GM23338 (cell line): ENCODE measurements at regions not wholly inside any gene's neighbourhood (a gene's known extent, or its start where the extent isn't known, plus 50 kb on each side); places are given as distances from the start of the nearest gene placed in this dataset.

Experiments used
- CREB1 ChIP-seq: fragments of 250-450 bp; sonication (Bioruptor Pico); IDR thresholded peaks from 2 replicates; pipeline ENCODE4 v1.5.0; 2020; ENCODE audit warnings: low read depth, mild to moderate bottlenecking, moderate library complexity
- EZH2 ChIP-seq: fragments of 200-600 bp; sonication (generic); IDR thresholded peaks from one replicate; pipeline ENCODE4 v1.8.0; 2017; ENCODE audit warnings: antibody characterized with exemption, mild to moderate bottlenecking, low read depth; ENCODE audit not compliant: unreplicated experiment
- EZH2phosphoT487 ChIP-seq: fragments of 200-600 bp; sonication (generic); IDR thresholded peaks from one replicate; pipeline ENCODE4 v1.8.1; 2018; ENCODE audit warnings: antibody characterized with exemption; ENCODE audit not compliant: unreplicated experiment
- JUNB ChIP-seq: IDR thresholded peaks from one replicate; pipeline ENCODE4 v1.6.1; 2016; ENCODE audit warnings: antibody characterized with exemption; ENCODE audit not compliant: unreplicated experiment
- NANOG ChIP-seq: IDR thresholded peaks from 2 replicates; pipeline ENCODE4 v1.6.1; 2016; ENCODE audit warnings: antibody characterized with exemption, borderline replicate concordance
- POLR2AphosphoS5 ChIP-seq: IDR thresholded peaks from 2 replicates; pipeline ENCODE4 v1.6.1; 2016; ENCODE audit warnings: antibody characterized with exemption, low read depth
- STAT1 ChIP-seq: IDR thresholded peaks from one replicate; pipeline ENCODE4 v1.6.1; 2016; ENCODE audit warnings: antibody characterized with exemption; ENCODE audit not compliant: unreplicated experiment
- ZNF114 ChIP-seq: fragments of 250-450 bp; sonication (Bioruptor Pico); IDR thresholded peaks from 2 replicates; pipeline ENCODE4 v1.5.0; 2020; ENCODE audit warnings: mild to moderate bottlenecking, moderate library complexity
- ZNF331 ChIP-seq: fragments of 250-450 bp; sonication (Bioruptor Pico); IDR thresholded peaks from 2 replicates; pipeline ENCODE4 v1.5.0; 2020; ENCODE audit warnings: low read depth, mild to moderate bottlenecking, moderate library complexity
- TF ChIP-seq, protein P1 (sequence below), 2 experiments: fragments of 200-600 bp in 1 of 2; sonication (generic) in 1 of 2; conservative IDR thresholded peaks; 2 replicates each; pipeline versions ENCODE4 v1.5.1 to v1.6.1; 2016 to 2017; ENCODE audit warnings: antibody characterized with exemption in 2 of 2, low read depth in 2 of 2, mild to moderate bottlenecking in 2 of 2, moderate library complexity in 1 of 2
- TF ChIP-seq, protein P2 (sequence below): IDR thresholded peaks from one replicate; pipeline ENCODE4 v1.6.1; 2018; ENCODE audit warnings: antibody characterized with exemption; ENCODE audit not compliant: unreplicated experiment
- TF ChIP-seq, protein P3 (sequence below): IDR thresholded peaks from 2 replicates; pipeline ENCODE4 v1.6.1; 2016; ENCODE audit warnings: antibody characterized with exemption
- TF ChIP-seq, protein P4 (sequence below): fragments of 250-450 bp; sonication (Bioruptor Pico); IDR thresholded peaks from 2 replicates; pipeline ENCODE4 v1.5.0; 2020; ENCODE audit warnings: mild to moderate bottlenecking, moderate library complexity

DNA sequence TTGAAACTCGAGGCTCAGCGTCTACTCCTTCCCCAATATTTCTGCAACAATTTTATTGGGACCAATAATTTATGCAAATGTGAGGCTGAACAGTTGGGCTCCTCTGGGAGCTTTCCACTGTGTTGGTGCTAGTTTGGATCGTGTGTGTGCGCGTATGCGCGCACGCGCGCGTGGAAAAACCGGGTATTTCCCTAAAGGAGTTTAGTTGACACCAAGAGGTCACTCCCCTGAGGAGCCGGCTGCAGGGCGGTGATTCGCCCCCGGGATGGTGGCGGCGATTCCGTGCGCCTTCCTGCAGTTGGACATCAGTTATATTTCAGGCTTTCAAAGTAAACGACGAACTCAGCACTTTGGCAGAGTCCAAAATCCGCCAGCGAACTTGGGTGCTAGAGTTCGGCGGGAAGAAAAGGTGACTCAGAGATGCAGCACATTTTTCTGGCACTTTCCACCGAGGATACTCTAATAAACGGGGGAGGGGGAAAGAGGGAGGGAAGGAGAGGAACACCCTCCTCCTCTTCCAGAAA lies 186.5 kb upstream of the FANCL start:
- TF ChIP-seq, protein P1, sequence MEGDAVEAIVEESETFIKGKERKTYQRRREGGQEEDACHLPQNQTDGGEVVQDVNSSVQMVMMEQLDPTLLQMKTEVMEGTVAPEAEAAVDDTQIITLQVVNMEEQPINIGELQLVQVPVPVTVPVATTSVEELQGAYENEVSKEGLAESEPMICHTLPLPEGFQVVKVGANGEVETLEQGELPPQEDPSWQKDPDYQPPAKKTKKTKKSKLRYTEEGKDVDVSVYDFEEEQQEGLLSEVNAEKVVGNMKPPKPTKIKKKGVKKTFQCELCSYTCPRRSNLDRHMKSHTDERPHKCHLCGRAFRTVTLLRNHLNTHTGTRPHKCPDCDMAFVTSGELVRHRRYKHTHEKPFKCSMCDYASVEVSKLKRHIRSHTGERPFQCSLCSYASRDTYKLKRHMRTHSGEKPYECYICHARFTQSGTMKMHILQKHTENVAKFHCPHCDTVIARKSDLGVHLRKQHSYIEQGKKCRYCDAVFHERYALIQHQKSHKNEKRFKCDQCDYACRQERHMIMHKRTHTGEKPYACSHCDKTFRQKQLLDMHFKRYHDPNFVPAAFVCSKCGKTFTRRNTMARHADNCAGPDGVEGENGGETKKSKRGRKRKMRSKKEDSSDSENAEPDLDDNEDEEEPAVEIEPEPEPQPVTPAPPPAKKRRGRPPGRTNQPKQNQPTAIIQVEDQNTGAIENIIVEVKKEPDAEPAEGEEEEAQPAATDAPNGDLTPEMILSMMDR (conservative IDR thresholded peaks at IDR 0.05; ENCODE audit: low read depth in 2 of 2) = no peak
- peak; percentile 28; the same call in 1 of the 2 replicates for TF ChIP-seq POLR2AphosphoS5
- no peak for TF ChIP-seq EZH2
- no peak for TF ChIP-seq EZH2phosphoT487
- no peak for TF ChIP-seq JUNB
- no peak for TF ChIP-seq CREB1
- TF ChIP-seq, protein P2, sequence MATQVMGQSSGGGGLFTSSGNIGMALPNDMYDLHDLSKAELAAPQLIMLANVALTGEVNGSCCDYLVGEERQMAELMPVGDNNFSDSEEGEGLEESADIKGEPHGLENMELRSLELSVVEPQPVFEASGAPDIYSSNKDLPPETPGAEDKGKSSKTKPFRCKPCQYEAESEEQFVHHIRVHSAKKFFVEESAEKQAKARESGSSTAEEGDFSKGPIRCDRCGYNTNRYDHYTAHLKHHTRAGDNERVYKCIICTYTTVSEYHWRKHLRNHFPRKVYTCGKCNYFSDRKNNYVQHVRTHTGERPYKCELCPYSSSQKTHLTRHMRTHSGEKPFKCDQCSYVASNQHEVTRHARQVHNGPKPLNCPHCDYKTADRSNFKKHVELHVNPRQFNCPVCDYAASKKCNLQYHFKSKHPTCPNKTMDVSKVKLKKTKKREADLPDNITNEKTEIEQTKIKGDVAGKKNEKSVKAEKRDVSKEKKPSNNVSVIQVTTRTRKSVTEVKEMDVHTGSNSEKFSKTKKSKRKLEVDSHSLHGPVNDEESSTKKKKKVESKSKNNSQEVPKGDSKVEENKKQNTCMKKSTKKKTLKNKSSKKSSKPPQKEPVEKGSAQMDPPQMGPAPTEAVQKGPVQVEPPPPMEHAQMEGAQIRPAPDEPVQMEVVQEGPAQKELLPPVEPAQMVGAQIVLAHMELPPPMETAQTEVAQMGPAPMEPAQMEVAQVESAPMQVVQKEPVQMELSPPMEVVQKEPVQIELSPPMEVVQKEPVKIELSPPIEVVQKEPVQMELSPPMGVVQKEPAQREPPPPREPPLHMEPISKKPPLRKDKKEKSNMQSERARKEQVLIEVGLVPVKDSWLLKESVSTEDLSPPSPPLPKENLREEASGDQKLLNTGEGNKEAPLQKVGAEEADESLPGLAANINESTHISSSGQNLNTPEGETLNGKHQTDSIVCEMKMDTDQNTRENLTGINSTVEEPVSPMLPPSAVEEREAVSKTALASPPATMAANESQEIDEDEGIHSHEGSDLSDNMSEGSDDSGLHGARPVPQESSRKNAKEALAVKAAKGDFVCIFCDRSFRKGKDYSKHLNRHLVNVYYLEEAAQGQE = no peak
- no peak for TF ChIP-seq ZNF114 (CRISPR knock-in tag)
- TF ChIP-seq, protein P3, sequence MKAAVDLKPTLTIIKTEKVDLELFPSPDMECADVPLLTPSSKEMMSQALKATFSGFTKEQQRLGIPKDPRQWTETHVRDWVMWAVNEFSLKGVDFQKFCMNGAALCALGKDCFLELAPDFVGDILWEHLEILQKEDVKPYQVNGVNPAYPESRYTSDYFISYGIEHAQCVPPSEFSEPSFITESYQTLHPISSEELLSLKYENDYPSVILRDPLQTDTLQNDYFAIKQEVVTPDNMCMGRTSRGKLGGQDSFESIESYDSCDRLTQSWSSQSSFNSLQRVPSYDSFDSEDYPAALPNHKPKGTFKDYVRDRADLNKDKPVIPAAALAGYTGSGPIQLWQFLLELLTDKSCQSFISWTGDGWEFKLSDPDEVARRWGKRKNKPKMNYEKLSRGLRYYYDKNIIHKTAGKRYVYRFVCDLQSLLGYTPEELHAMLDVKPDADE = no peak
- TF ChIP-seq, protein P4, sequence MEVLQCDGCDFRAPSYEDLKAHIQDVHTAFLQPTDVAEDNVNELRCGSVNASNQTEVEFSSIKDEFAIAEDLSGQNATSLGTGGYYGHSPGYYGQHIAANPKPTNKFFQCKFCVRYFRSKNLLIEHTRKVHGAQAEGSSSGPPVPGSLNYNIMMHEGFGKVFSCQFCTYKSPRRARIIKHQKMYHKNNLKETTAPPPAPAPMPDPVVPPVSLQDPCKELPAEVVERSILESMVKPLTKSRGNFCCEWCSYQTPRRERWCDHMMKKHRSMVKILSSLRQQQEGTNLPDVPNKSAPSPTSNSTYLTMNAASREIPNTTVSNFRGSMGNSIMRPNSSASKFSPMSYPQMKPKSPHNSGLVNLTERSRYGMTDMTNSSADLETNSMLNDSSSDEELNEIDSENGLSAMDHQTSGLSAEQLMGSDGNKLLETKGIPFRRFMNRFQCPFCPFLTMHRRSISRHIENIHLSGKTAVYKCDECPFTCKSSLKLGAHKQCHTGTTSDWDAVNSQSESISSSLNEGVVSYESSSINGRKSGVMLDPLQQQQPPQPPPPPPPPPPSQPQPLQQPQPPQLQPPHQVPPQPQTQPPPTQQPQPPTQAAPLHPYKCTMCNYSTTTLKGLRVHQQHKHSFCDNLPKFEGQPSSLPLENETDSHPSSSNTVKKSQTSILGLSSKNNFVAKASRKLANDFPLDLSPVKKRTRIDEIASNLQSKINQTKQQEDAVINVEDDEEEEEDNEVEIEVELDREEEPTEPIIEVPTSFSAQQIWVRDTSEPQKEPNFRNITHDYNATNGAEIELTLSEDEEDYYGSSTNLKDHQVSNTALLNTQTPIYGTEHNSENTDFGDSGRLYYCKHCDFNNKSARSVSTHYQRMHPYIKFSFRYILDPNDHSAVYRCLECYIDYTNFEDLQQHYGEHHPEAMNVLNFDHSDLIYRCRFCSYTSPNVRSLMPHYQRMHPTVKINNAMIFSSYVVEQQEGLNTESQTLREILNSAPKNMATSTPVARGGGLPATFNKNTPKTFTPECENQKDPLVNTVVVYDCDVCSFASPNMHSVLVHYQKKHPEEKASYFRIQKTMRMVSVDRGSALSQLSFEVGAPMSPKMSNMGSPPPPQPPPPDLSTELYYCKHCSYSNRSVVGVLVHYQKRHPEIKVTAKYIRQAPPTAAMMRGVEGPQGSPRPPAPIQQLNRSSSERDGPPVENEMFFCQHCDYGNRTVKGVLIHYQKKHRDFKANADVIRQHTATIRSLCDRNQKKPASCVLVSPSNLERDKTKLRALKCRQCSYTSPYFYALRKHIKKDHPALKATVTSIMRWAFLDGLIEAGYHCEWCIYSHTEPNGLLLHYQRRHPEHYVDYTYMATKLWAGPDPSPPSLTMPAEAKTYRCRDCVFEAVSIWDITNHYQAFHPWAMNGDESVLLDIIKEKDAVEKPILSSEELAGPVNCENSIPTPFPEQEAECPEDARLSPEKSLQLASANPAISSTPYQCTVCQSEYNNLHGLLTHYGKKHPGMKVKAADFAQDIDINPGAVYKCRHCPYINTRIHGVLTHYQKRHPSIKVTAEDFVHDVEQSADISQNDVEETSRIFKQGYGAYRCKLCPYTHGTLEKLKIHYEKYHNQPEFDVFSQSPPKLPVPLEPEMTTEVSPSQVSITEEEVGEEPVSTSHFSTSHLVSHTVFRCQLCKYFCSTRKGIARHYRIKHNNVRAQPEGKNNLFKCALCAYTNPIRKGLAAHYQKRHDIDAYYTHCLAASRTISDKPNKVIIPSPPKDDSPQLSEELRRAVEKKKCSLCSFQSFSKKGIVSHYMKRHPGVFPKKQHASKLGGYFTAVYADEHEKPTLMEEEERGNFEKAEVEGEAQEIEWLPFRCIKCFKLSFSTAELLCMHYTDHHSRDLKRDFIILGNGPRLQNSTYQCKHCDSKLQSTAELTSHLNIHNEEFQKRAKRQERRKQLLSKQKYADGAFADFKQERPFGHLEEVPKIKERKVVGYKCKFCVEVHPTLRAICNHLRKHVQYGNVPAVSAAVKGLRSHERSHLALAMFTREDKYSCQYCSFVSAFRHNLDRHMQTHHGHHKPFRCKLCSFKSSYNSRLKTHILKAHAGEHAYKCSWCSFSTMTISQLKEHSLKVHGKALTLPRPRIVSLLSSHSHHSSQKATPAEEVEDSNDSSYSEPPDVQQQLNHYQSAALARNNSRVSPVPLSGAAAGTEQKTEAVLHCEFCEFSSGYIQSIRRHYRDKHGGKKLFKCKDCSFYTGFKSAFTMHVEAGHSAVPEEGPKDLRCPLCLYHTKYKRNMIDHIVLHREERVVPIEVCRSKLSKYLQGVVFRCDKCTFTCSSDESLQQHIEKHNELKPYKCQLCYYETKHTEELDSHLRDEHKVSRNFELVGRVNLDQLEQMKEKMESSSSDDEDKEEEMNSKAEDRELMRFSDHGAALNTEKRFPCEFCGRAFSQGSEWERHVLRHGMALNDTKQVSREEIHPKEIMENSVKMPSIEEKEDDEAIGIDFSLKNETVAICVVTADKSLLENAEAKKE (CRISPR knock-in tag) = no peak
- TF ChIP-seq ZNF331 (CRISPR knock-in tag) = no peak
- TF ChIP-seq STAT1 = no peak
- TF ChIP-seq NANOG = no peak
